IMR-90 (cell line): ENCODE measurements at regions not wholly inside any gene's neighbourhood (a gene's known extent, or its start where the extent isn't known, plus 50 kb on each side); places are given as distances from the start of the nearest gene placed in this dataset.

ENCODE experiments used
- ATAC-seq: fragments of 200-7000 bp; cut with Tn5 transposase; 2 replicates; pipeline ENCODE4 v1.9.1; 2020; ENCODE audit warnings: low read depth, mild to moderate bottlenecking, moderate library complexity
- BruUV-seq: library from RNA; stranded (reverse); fragments of 400-500 nt; replicated peaks from 2 replicates; lab custom pipeline; 2021; lab: Mats Ljungman, UMichigan
- CTCF ChIA-PET: fragments of 300-600 bp; formaldehyde crosslinking; extraction: SDS; loops from one replicate; lab custom pipeline; 2021; ENCODE audit warnings: antibody characterized with exemption; lab: Yijun Ruan, JAX
- POLR2A ChIA-PET: fragments of 300-600 bp; sonication (Branson Sonifier 250); formaldehyde crosslinking; loops from one replicate; lab custom pipeline; 2022; ENCODE audit warnings: antibody characterized with exemption; ENCODE audit not compliant: unreplicated experiment; lab: Charles Lee
- DNase-seq: peaks from one replicate; pipeline ENCODE4 v3.0.0; 2013
- H2AFZ ChIP-seq: replicated peaks from 2 replicates; pipeline ENCODE3; 2013; ENCODE audit warnings: low read length, mild to moderate bottlenecking; ENCODE audit not compliant: poor library complexity
- H2AK5ac ChIP-seq: 2 replicates; pipeline ENCODE4 v1.6.1; 2013; ENCODE audit warnings: low read depth, low read length, inconsistent platforms
- H2AK9ac ChIP-seq: replicated peaks from 2 replicates; pipeline ENCODE3; 2013; ENCODE audit warnings: mild to moderate bottlenecking, low read depth, low read length, moderate library complexity; ENCODE audit not compliant: poor library complexity
- H2BK120ac ChIP-seq: 2 replicates; pipeline ENCODE4 v1.6.1; 2013; ENCODE audit warnings: low read depth, low read length, inconsistent platforms
- H2BK15ac ChIP-seq: 3 replicates; pipeline ENCODE4 v1.6.1; 2013; ENCODE audit warnings: low read depth, low read length, inconsistent platforms
- H2BK20ac ChIP-seq: 2 replicates; pipeline ENCODE4 v1.6.1; 2013; ENCODE audit warnings: low read depth, mild to moderate bottlenecking, inconsistent platforms, low read length, moderate library complexity
- H2BK5ac ChIP-seq: 2 replicates; pipeline ENCODE4 v1.6.1; 2013; ENCODE audit warnings: mild to moderate bottlenecking, low read depth, low read length, inconsistent platforms; ENCODE audit not compliant: poor library complexity, severe bottlenecking
- H3K14ac ChIP-seq: replicated peaks from 2 replicates; pipeline ENCODE4 v1.6.1; 2013; ENCODE audit warnings: low read depth, low read length, inconsistent platforms
- H3K18ac ChIP-seq: 2 replicates; pipeline ENCODE4 v1.6.1; 2013; ENCODE audit warnings: low read depth, low read length, control low read depth
- H3K23ac ChIP-seq: 2 replicates; pipeline ENCODE4 v1.6.1; 2013; ENCODE audit warnings: low read depth, low read length, inconsistent platforms
- H3K27ac ChIP-seq: 2 replicates; pipeline ENCODE4 v1.5.1; 2013; ENCODE audit warnings: mild to moderate bottlenecking, control low read depth, low read length; ENCODE audit not compliant: insufficient read depth
- H3K27me3 ChIP-seq: 2 replicates; pipeline ENCODE4 v1.6.1; 2013; ENCODE audit warnings: low read length; ENCODE audit not compliant: control insufficient read depth, insufficient read depth
- H3K36me3 ChIP-seq: 2 replicates; pipeline ENCODE4 v1.6.1; 2013; ENCODE audit warnings: low read length, mixed read lengths; ENCODE audit not compliant: control insufficient read depth, insufficient read depth
- H3K4ac ChIP-seq: 2 replicates; pipeline ENCODE4 v1.6.1; 2013; ENCODE audit warnings: low read depth, low read length, inconsistent platforms
- H3K4me1 ChIP-seq: 2 replicates; pipeline ENCODE4 v1.6.1; 2013; ENCODE audit warnings: low read length, mixed read lengths; ENCODE audit not compliant: control insufficient read depth, insufficient read depth
- H3K4me2 ChIP-seq: 2 replicates; pipeline ENCODE4 v1.6.1; 2013; ENCODE audit warnings: low read depth, mild to moderate bottlenecking, control low read depth, low read length, moderate library complexity
- H3K4me3 ChIP-seq: 2 replicates; pipeline ENCODE4 v1.5.1; 2013; ENCODE audit warnings: low read depth, mild to moderate bottlenecking, control low read depth, low read length, moderate library complexity; ENCODE audit not compliant: insufficient read depth
- H3K56ac ChIP-seq: 2 replicates; pipeline ENCODE4 v1.6.1; 2013; ENCODE audit warnings: low read length, inconsistent platforms; ENCODE audit not compliant: insufficient read depth; ENCODE audit errors: extremely low read depth
- H3K79me1 ChIP-seq, 2 experiments: 2 replicates each; pipeline ENCODE4 v1.6.1; 2013; ENCODE audit warnings: low read length in 2 of 2, inconsistent platforms in 1 of 2, low read depth in 1 of 2
- H3K9ac ChIP-seq: 2 replicates; pipeline ENCODE4 v1.6.1; 2013; ENCODE audit warnings: low read depth, low read length, control low read depth
- H3K9me1 ChIP-seq: 2 replicates; pipeline ENCODE4 v1.6.1; 2013; ENCODE audit warnings: low read length, inconsistent platforms; ENCODE audit not compliant: insufficient read depth
- H3K9me3 ChIP-seq: 2 replicates; pipeline ENCODE4 v1.6.1; 2013; ENCODE audit warnings: low read length; ENCODE audit not compliant: control insufficient read depth, insufficient read depth
- H4K20me1 ChIP-seq: 2 replicates; pipeline ENCODE4 v1.6.1; 2013; ENCODE audit warnings: low read length, inconsistent platforms; ENCODE audit not compliant: insufficient read depth
- H4K5ac ChIP-seq: 2 replicates; pipeline ENCODE4 v1.6.1; 2013; ENCODE audit warnings: mild to moderate bottlenecking, low read depth, low read length, control low read depth
- H4K8ac ChIP-seq, 2 experiments: 2 replicates each; pipeline ENCODE4 v1.6.1; 2013; ENCODE audit warnings: low read depth in 2 of 2, low read length in 2 of 2, control low read depth in 1 of 2, inconsistent platforms in 1 of 2
- H4K91ac ChIP-seq: 2 replicates; pipeline ENCODE4 v1.6.1; 2013; ENCODE audit warnings: low read depth, low read length, inconsistent platforms; ENCODE audit not compliant: insufficient read depth
- BHLHE40 ChIP-seq: fragments of 150-350 bp; IDR thresholded peaks from 2 replicates; pipeline ENCODE4 v1.6.1; 2016; ENCODE audit warnings: mild to moderate bottlenecking, low read depth, low read length
- CEBPB ChIP-seq: IDR thresholded peaks from 2 replicates; pipeline ENCODE4 v1.6.1; 2012; ENCODE audit warnings: low read depth, low read length, improper control_type of control experiment
- CHD1 ChIP-seq: IDR thresholded peaks from 2 replicates; pipeline ENCODE4 v1.6.1; 2012; ENCODE audit warnings: low read depth, low read length, improper control_type of control experiment
- FOS ChIP-seq: fragments of 150-350 bp; IDR thresholded peaks from 2 replicates; pipeline ENCODE4 v1.6.1; 2016; ENCODE audit warnings: low read depth, low read length
- MXI1 ChIP-seq: IDR thresholded peaks from 2 replicates; pipeline ENCODE4 v1.6.1; 2012; ENCODE audit warnings: low read depth, mild to moderate bottlenecking, low read length, moderate library complexity, borderline replicate concordance
- NFE2L2 ChIP-seq: fragments of 150-350 bp; IDR thresholded peaks from 2 replicates; pipeline ENCODE4 v1.6.1; 2016; ENCODE audit warnings: low read depth, mild to moderate bottlenecking, low read length
- RCOR1 ChIP-seq: IDR thresholded peaks from 2 replicates; pipeline ENCODE4 v1.6.1; 2012; ENCODE audit warnings: mild to moderate bottlenecking, low read length, improper control_type of control experiment; ENCODE audit not compliant: insufficient replicate concordance
- RFX5 ChIP-seq: IDR thresholded peaks from 2 replicates; pipeline ENCODE4 v1.8.0; 2012; ENCODE audit warnings: low read depth, mild to moderate bottlenecking, low read length, moderate library complexity
- SMC3 ChIP-seq: fragments of 150-350 bp; IDR thresholded peaks from 2 replicates; pipeline ENCODE4 v1.6.1; 2016; ENCODE audit warnings: low read depth, mild to moderate bottlenecking, antibody characterized with exemption, low read length, moderate library complexity
- USF2 ChIP-seq: fragments of 150-350 bp; IDR thresholded peaks from 2 replicates; pipeline ENCODE4 v1.6.1; 2017; ENCODE audit warnings: mild to moderate bottlenecking, antibody characterized with exemption, low read length, low read depth
- WGBS, 2 experiments: methylation state at CpG; one replicate each; pipeline versions ENCODE4 v1.1.5 to v1.1.7; 2013; ENCODE audit warnings: missing lambda C conversion rate in 2 of 2; ENCODE audit not compliant: insufficient read length in 1 of 2; ENCODE audit errors: extremely low coverage in 2 of 2; 5-methylcytosine and 5-hydroxymethylcytosine counted together
- dilution Hi-C: fragments of 300-500 bp; cut with HindIII; formaldehyde crosslinking; loops from one replicate; pipeline ENCODE4 v1.14.3; 2018; ENCODE audit warnings: low sequenced_read_pairs; ENCODE audit not compliant: unreplicated experiment
- in situ Hi-C: fragments of 300-500 bp; cut with MboI; formaldehyde crosslinking; loops from 3 replicates; pipeline ENCODE4 v1.14.3; 2019; ENCODE audit warnings: low sequenced_read_pairs, inconsistent platforms, mixed read lengths
- intact Hi-C: fragments of 100-400 bp; cut with micrococcal nuclease; formaldehyde crosslinking; loops from 2 replicates; pipeline ENCODE4 v1.10.0; 2022
- TF ChIP-seq, protein P1 (sequence below): fragments of 150-350 bp; IDR thresholded peaks from 2 replicates; pipeline ENCODE4 v1.6.1; 2016; ENCODE audit warnings: low read depth, mild to moderate bottlenecking, low read length, moderate library complexity, borderline replicate concordance

DNA sequence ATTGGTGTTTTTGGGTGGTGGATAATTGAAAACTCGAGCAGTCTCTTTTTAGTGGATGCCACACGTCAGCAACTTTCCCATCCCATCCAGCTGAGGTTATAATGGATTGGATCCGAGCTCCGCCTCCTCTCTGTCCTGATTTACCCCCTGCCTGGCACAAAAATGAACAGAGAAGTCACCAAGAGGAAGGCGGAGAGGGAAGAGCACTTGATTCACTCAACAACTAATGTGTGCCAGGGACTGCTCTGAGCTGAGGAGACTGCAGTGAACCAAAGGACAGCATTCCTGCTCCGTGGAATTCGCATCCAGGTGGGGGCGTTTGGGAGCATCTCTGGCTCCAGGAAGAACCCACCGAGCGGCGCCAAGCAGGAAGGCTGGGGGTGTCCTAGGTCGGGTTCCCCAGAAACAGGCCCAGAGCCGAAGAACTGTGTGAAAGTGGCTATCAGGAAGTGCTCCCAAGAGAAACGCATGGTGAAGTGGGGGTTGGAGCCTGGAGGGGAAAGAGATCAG lies 95.8 kb upstream of the NAA20 start:
- Histone ChIP-seq H3K4me3 (no peak overlapping the region), H2BK5ac (no peak overlapping the region), H3K9ac (no peak overlapping the region), H4K20me1 (peaks cover 47% of the 10 kb centered on the region), H2BK20ac (no peak overlapping the region), H3K36me3 (peaks cover 7% of the 10 kb centered on the region), H4K5ac (no peak overlapping the region), H3K27me3 (no peaks in the 10 kb centered on the region), H3K23ac (no peak overlapping the region; the same call in 1 of the 2 replicates), H4K8ac (no peak overlapping the region), H3K9me1 (peaks cover 17% of the 10 kb centered on the region), H3K4me2 (no peak overlapping the region), H3K27ac (no peak overlapping the region), H3K56ac (no peak overlapping the region), H2BK120ac (no peak overlapping the region), H2BK15ac (no peak overlapping the region), H3K18ac (no peak overlapping the region), H3K4ac (no peak overlapping the region), H3K79me1 (peaks cover 30 to 71% of the 10 kb centered on the region in 2 experiments; a peak in 3 of 4 replicates), H4K91ac (no peak overlapping the region), H2AK5ac (no peak overlapping the region; the same call in 1 of the 2 replicates), H3K14ac (no peak overlapping the region), H2AK9ac (no peak overlapping the region), H3K9me3 (no peaks in the 10 kb centered on the region), H3K4me1 (peaks cover 3% of the 10 kb centered on the region), H2AFZ (no peak overlapping the region)
- ChIA-PET POLR2A (no interaction called here), CTCF (interaction anchor here (1.1 kb wide), 1 partner anchor 11 kb away, joined by 3 read pairs; no protein-coding TSS in a partner anchor)
- no peak for DNase-seq
- no TSS peak for BruUV-seq
- WGBS, 2 experiments = 87% methylated on average over 3 of the region's 14 CpGs; no CpG with 5 or more reads in 1 of the 2 experiments
- intact Hi-C loops (no loop called here), in situ Hi-C loops (no loop called here), dilution Hi-C loops (no loop called here)
- ATAC-seq = no peak
- TF ChIP-seq RCOR1 (no peak), USF2 (no peak), SMC3 (no peak), CEBPB (no peak), BHLHE40 (no peak), RFX5 (no peak), MXI1 (no peak), FOS (no peak), NFE2L2 (no peak), CHD1 (no peak)
- TF ChIP-seq, protein P1, sequence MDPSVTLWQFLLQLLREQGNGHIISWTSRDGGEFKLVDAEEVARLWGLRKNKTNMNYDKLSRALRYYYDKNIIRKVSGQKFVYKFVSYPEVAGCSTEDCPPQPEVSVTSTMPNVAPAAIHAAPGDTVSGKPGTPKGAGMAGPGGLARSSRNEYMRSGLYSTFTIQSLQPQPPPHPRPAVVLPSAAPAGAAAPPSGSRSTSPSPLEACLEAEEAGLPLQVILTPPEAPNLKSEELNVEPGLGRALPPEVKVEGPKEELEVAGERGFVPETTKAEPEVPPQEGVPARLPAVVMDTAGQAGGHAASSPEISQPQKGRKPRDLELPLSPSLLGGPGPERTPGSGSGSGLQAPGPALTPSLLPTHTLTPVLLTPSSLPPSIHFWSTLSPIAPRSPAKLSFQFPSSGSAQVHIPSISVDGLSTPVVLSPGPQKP = no peak
